ENCODE measurements at regions not wholly inside any gene's neighbourhood (a gene's known extent, or its start where the extent isn't known, plus 50 kb on each side); places are given as distances from the start of the nearest gene placed in this dataset.

DNA sequence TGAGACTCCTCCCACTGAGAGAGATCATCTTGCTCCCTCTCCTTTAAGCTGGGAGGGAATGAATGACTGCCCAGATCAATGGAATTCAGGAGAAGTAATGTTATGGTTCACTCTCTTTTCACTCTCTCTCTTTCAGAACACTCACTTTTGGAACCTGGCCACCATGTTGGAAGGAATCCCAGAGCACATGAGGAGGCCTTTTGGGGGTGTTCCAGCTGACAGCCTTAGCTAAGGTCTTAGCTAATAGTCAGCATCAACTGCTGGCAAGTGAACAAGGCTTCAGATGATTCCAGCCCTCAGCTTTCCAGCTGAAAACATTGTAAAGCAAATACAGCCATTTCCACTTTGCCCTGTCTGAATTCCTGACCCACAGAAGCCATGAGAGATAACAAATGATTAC is 124.0 kb upstream of the CLNK start:
- ChIA-PET POLR2A (no interaction called here), CTCF (no interaction called here)
- no peaks in the 10 kb centered on the region for H3K9me3 ChIP-seq
- H3F3A ChIP-seq (replicated peaks; ENCODE audit: insufficient read depth): no peaks in the 10 kb centered on the region
- H3K4me3 ChIP-seq (ENCODE audit: low read depth in 2 of 2, low read length in 1 of 2): no peak overlapping the region
- H3K4me2 ChIP-seq: no peak overlapping the region
- H3K9me2 ChIP-seq: no peaks in the 10 kb centered on the region
- no peak overlapping the region for H2AFZ ChIP-seq (ENCODE audit: low read depth)
- H3K36me3 ChIP-seq (replicated peaks in 1 of 2; ENCODE audit: control insufficient read depth in 1 of 2, insufficient read depth in 2 of 2, low read length in 1 of 2): no peaks in the 10 kb centered on the region
- H3K9ac ChIP-seq: no peak overlapping the region
- no peaks in the 10 kb centered on the region for H3K27me3 ChIP-seq (ENCODE audit: insufficient read depth)
- no peak overlapping the region for H3K27ac ChIP-seq (ENCODE audit: low read depth in 2 of 2, low read length in 1 of 2)
- no peak for TF ChIP-seq SIN3A (IDR thresholded peaks at IDR 0.05; ENCODE audit: borderline replicate concordance, low read depth, low read length)
- TF ChIP-seq, protein P1, sequence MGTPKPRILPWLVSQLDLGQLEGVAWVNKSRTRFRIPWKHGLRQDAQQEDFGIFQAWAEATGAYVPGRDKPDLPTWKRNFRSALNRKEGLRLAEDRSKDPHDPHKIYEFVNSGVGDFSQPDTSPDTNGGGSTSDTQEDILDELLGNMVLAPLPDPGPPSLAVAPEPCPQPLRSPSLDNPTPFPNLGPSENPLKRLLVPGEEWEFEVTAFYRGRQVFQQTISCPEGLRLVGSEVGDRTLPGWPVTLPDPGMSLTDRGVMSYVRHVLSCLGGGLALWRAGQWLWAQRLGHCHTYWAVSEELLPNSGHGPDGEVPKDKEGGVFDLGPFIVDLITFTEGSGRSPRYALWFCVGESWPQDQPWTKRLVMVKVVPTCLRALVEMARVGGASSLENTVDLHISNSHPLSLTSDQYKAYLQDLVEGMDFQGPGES (IDR thresholded peaks at IDR 0.05; ENCODE audit: low read depth, low read length): no peak
- TF ChIP-seq EZH2phosphoT487 (IDR thresholded peaks at IDR 0.05; ENCODE audit: borderline replicate concordance, low read depth): no peak
- TF ChIP-seq NFIC (IDR thresholded peaks at IDR 0.05; ENCODE audit: borderline replicate concordance): no peak
- TF ChIP-seq FOXM1 (IDR thresholded peaks at IDR 0.05; ENCODE audit: low read depth): no peak
- TF ChIP-seq EP300 (IDR thresholded peaks at IDR 0.05; ENCODE audit: borderline replicate concordance in 1 of 2, low read depth in 1 of 2, low read length in 1 of 2): no peak
- TF ChIP-seq MEF2A (IDR thresholded peaks at IDR 0.05; ENCODE audit: borderline replicate concordance, low read depth): no peak
- TF ChIP-seq, protein P2, sequence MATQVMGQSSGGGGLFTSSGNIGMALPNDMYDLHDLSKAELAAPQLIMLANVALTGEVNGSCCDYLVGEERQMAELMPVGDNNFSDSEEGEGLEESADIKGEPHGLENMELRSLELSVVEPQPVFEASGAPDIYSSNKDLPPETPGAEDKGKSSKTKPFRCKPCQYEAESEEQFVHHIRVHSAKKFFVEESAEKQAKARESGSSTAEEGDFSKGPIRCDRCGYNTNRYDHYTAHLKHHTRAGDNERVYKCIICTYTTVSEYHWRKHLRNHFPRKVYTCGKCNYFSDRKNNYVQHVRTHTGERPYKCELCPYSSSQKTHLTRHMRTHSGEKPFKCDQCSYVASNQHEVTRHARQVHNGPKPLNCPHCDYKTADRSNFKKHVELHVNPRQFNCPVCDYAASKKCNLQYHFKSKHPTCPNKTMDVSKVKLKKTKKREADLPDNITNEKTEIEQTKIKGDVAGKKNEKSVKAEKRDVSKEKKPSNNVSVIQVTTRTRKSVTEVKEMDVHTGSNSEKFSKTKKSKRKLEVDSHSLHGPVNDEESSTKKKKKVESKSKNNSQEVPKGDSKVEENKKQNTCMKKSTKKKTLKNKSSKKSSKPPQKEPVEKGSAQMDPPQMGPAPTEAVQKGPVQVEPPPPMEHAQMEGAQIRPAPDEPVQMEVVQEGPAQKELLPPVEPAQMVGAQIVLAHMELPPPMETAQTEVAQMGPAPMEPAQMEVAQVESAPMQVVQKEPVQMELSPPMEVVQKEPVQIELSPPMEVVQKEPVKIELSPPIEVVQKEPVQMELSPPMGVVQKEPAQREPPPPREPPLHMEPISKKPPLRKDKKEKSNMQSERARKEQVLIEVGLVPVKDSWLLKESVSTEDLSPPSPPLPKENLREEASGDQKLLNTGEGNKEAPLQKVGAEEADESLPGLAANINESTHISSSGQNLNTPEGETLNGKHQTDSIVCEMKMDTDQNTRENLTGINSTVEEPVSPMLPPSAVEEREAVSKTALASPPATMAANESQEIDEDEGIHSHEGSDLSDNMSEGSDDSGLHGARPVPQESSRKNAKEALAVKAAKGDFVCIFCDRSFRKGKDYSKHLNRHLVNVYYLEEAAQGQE (IDR thresholded peaks at IDR 0.05; ENCODE audit: low read depth, low read length): no peak
- no peak for TF ChIP-seq POLR2AphosphoS5 (IDR thresholded peaks at IDR 0.05; ENCODE audit: low read depth, low read length)
- TF ChIP-seq, protein P3, sequence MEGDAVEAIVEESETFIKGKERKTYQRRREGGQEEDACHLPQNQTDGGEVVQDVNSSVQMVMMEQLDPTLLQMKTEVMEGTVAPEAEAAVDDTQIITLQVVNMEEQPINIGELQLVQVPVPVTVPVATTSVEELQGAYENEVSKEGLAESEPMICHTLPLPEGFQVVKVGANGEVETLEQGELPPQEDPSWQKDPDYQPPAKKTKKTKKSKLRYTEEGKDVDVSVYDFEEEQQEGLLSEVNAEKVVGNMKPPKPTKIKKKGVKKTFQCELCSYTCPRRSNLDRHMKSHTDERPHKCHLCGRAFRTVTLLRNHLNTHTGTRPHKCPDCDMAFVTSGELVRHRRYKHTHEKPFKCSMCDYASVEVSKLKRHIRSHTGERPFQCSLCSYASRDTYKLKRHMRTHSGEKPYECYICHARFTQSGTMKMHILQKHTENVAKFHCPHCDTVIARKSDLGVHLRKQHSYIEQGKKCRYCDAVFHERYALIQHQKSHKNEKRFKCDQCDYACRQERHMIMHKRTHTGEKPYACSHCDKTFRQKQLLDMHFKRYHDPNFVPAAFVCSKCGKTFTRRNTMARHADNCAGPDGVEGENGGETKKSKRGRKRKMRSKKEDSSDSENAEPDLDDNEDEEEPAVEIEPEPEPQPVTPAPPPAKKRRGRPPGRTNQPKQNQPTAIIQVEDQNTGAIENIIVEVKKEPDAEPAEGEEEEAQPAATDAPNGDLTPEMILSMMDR (IDR thresholded peaks at IDR 0.05): no peak
- TF ChIP-seq GABPA (IDR thresholded peaks at IDR 0.05; ENCODE audit: low read depth): no peak
- TF ChIP-seq YY1 (IDR thresholded peaks at IDR 0.05; ENCODE audit: low read depth): no peak
- no peak for TF ChIP-seq GATA2 (CRISPR knock-in tag; IDR thresholded peaks at IDR 0.05)
- TF ChIP-seq FOSL2 (IDR thresholded peaks at IDR 0.05; ENCODE audit: borderline replicate concordance, low read depth): no peak
- no peak for TF ChIP-seq RCOR1 (IDR thresholded peaks at IDR 0.05; ENCODE audit: low read length)
- no peak for TF ChIP-seq FOXJ3 (CRISPR knock-in tag; IDR thresholded peaks at IDR 0.05)
- TF ChIP-seq SMC3 (IDR thresholded peaks at IDR 0.05; ENCODE audit: low read depth, low read length): no peak
- no peak for TF ChIP-seq TCF12 (IDR thresholded peaks at IDR 0.05)
- TF ChIP-seq, protein P4, sequence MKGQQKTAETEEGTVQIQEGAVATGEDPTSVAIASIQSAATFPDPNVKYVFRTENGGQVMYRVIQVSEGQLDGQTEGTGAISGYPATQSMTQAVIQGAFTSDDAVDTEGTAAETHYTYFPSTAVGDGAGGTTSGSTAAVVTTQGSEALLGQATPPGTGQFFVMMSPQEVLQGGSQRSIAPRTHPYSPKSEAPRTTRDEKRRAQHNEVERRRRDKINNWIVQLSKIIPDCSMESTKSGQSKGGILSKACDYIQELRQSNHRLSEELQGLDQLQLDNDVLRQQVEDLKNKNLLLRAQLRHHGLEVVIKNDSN (IDR thresholded peaks at IDR 0.05; ENCODE audit: borderline replicate concordance, low read depth): no peak
- TF ChIP-seq, protein P5, sequence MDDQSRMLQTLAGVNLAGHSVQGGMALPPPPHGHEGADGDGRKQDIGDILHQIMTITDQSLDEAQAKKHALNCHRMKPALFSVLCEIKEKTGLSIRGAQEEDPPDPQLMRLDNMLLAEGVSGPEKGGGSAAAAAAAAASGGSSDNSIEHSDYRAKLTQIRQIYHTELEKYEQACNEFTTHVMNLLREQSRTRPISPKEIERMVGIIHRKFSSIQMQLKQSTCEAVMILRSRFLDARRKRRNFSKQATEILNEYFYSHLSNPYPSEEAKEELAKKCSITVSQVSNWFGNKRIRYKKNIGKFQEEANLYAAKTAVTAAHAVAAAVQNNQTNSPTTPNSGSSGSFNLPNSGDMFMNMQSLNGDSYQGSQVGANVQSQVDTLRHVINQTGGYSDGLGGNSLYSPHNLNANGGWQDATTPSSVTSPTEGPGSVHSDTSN (IDR thresholded peaks at IDR 0.05): no peak
- H3K79me2 ChIP-seq (ENCODE audit: insufficient read depth): no peaks in the 10 kb centered on the region
- H4K20me1 ChIP-seq (ENCODE audit: insufficient read depth): no peaks in the 10 kb centered on the region
- no peak for DNase-seq
- H3K4me1 ChIP-seq (ENCODE audit: control insufficient read depth in 1 of 2, insufficient read depth in 2 of 2, low read depth in 1 of 2, low read length in 1 of 2): no peaks in the 10 kb centered on the region

All from SK-N-SH (cell line).